ENCODE measurements at regions not wholly inside any gene's neighbourhood (a gene's known extent, or its start where the extent isn't known, plus 50 kb on each side); places are given as distances from the start of the nearest gene placed in this dataset.

- TF ChIP-seq, protein P1, sequence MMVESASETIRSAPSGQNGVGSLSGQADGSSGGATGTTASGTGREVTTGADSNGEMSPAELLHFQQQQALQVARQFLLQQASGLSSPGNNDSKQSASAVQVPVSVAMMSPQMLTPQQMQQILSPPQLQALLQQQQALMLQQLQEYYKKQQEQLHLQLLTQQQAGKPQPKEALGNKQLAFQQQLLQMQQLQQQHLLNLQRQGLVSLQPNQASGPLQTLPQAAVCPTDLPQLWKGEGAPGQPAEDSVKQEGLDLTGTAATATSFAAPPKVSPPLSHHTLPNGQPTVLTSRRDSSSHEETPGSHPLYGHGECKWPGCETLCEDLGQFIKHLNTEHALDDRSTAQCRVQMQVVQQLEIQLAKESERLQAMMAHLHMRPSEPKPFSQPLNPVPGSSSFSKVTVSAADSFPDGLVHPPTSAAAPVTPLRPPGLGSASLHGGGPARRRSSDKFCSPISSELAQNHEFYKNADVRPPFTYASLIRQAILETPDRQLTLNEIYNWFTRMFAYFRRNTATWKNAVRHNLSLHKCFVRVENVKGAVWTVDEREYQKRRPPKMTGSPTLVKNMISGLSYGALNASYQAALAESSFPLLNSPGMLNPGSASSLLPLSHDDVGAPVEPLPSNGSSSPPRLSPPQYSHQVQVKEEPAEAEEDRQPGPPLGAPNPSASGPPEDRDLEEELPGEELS (CRISPR knock-in tag; IDR thresholded peaks at IDR 0.05; ENCODE audit: borderline replicate concordance), result no peak
- TF ChIP-seq ATF6 (CRISPR knock-in tag; IDR thresholded peaks at IDR 0.05) (no peak), HNRNPUL1 (IDR thresholded peaks at IDR 0.05; ENCODE audit: low read length) (no peak), MTA3 (IDR thresholded peaks at IDR 0.05; ENCODE audit: borderline replicate concordance) (no peak), USF2 (CRISPR knock-in tag; IDR thresholded peaks at IDR 0.05) (no peak), E2F4 (CRISPR knock-in tag; IDR thresholded peaks at IDR 0.05; ENCODE audit: low read depth) (no peak), RBM25 (IDR thresholded peaks at IDR 0.05; ENCODE audit: low read depth, low read length, severe bottlenecking) (no peak), BMI1 (IDR thresholded peaks at IDR 0.05; ENCODE audit: low read length) (no peak), MNT (conservative IDR thresholded peaks at IDR 0.05) (no peak), FOSL1 (tag; conservative IDR thresholded peaks at IDR 0.05) (peak; percentile 57)
- TF ChIP-seq, protein P2, sequence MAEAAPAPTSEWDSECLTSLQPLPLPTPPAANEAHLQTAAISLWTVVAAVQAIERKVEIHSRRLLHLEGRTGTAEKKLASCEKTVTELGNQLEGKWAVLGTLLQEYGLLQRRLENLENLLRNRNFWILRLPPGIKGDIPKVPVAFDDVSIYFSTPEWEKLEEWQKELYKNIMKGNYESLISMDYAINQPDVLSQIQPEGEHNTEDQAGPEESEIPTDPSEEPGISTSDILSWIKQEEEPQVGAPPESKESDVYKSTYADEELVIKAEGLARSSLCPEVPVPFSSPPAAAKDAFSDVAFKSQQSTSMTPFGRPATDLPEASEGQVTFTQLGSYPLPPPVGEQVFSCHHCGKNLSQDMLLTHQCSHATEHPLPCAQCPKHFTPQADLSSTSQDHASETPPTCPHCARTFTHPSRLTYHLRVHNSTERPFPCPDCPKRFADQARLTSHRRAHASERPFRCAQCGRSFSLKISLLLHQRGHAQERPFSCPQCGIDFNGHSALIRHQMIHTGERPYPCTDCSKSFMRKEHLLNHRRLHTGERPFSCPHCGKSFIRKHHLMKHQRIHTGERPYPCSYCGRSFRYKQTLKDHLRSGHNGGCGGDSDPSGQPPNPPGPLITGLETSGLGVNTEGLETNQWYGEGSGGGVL (CRISPR knock-in tag; IDR thresholded peaks at IDR 0.05), result no peak
- TF ChIP-seq, protein P3, sequence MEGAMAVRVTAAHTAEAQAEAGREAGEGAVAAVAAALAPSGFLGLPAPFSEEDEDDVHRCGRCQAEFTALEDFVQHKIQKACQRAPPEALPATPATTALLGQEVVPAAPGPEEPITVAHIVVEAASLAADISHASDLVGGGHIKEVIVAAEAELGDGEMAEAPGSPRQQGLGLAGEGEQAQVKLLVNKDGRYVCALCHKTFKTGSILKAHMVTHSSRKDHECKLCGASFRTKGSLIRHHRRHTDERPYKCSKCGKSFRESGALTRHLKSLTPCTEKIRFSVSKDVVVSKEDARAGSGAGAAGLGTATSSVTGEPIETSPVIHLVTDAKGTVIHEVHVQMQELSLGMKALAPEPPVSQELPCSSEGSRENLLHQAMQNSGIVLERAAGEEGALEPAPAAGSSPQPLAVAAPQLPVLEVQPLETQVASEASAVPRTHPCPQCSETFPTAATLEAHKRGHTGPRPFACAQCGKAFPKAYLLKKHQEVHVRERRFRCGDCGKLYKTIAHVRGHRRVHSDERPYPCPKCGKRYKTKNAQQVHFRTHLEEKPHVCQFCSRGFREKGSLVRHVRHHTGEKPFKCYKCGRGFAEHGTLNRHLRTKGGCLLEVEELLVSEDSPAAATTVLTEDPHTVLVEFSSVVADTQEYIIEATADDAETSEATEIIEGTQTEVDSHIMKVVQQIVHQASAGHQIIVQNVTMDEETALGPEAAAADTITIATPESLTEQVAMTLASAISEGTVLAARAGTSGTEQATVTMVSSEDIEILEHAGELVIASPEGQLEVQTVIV (CRISPR knock-in tag; IDR thresholded peaks at IDR 0.05; ENCODE audit: borderline replicate concordance), result no peak
- TF ChIP-seq, protein P4, sequence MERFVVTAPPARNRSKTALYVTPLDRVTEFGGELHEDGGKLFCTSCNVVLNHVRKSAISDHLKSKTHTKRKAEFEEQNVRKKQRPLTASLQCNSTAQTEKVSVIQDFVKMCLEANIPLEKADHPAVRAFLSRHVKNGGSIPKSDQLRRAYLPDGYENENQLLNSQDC (CRISPR knock-in tag; IDR thresholded peaks at IDR 0.05), result no peak
- TF ChIP-seq, protein P5, sequence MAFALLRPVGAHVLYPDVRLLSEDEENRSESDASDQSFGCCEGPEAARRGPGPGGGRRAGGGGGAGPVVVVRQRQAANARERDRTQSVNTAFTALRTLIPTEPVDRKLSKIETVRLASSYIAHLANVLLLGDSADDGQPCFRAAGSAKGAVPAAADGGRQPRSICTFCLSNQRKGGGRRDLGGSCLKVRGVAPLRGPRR (CRISPR knock-in tag; IDR thresholded peaks at IDR 0.05), result no peak
These were observed 508.5 kb downstream of the MID1IP1 start (continued) for GRCh38 chrX:39309721-39310152.
